Activated naive CD4-positive, alpha-beta T cell treated with anti-CD3 and anti-CD28 coated beads for 36 hours (primary cell): ENCODE measurements at regions not wholly inside any gene's neighbourhood (a gene's known extent, or its start where the extent isn't known, plus 50 kb on each side); places are given as distances from the start of the nearest gene placed in this dataset.
"Not testable (repeated sequence)": the region's sequence is repeated elsewhere in the genome, so short reads cannot be mapped to it uniquely, and the experiment has no call there.

Experiments
- CTCF ChIA-PET: fragments of 350-600 bp; sonication (Branson Sonifier 250); formaldehyde crosslinking; loops from one replicate; lab custom pipeline; 2021; ENCODE audit warnings: antibody characterized with exemption; lab: Charles Lee
- DNase-seq: peaks from one replicate; pipeline ENCODE4 v3.0.0-alpha.2; 2020
- H3K27ac Mint-ChIP-seq: one replicate; pipeline ENCODE4 v1.8.0; 2021; ENCODE audit warnings: mild to moderate bottlenecking, mixed read lengths
- H3K27me3 Mint-ChIP-seq: one replicate; pipeline ENCODE4 v1.8.0; 2021; ENCODE audit warnings: low read depth, mixed read lengths
- H3K36me3 Mint-ChIP-seq: one replicate; pipeline ENCODE4 v1.8.0; 2021; ENCODE audit warnings: low read depth, mixed read lengths
- H3K4me1 Mint-ChIP-seq: one replicate; pipeline ENCODE4 v1.8.0; 2021; ENCODE audit warnings: low read depth, mixed read lengths
- H3K4me3 Mint-ChIP-seq: one replicate; pipeline ENCODE4 v1.8.0; 2021; ENCODE audit warnings: mild to moderate bottlenecking, moderate library complexity, mixed read lengths
- H3K9me3 Mint-ChIP-seq: one replicate; pipeline ENCODE4 v1.8.0; 2021; ENCODE audit warnings: mixed read lengths
- intact Hi-C: fragments of 100-400 bp; cut with micrococcal nuclease; formaldehyde crosslinking; loops from one replicate; pipeline ENCODE4 v1.15.1; 2023

DNA sequence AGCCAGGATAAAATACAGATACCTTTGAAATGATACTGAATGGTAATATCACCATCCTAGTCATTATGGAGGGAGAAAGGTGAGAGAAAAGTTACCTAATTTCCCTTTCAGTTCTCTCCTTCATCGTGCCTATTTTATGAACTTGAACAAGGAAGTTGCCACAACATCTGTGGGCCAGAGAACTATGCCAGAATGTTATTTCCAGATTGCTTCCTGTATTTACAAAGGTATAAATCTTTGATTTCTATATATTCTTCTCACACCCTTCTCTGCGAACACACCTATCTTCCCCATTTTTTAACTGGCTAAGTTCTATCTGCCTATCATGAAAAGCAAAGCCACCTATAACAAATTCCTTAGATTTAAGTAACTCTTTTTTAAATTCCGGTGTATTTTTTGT is 163.6 kb upstream of the GRM7 start:
- Mint-ChIP-seq H3K27me3 (no peaks in the 10 kb centered on the region), H3K9me3 (peaks cover 4% of the 10 kb centered on the region), H3K27ac (no peak overlapping the region), H3K36me3 (no peaks in the 10 kb centered on the region), H3K4me1 (no peaks in the 10 kb centered on the region), H3K4me3 (no peak overlapping the region)
- CTCF ChIA-PET, result no interaction called here
- intact Hi-C loops, result no loop called here
- DNase-seq, result no peak

DNA sequence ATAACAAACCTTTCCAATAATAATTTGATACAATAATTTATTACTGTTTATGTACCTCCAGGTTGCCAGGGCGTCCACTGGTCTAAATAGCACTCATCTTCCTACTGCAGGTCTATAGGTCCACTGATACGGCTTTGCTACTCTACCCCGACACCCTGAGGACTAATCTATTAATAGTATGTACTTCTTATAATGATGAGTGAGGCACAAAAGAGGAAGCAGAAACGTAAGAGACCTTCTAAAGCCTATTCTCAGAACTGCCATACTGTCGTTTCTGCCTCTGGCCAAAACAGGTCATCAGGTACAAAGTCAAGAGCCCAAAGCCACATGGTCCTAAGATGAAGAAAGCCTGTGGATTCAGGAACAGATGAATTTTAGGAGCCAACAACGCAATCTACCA is 163.2 kb upstream of the GRM7 start:
- intact Hi-C loops, result no loop called here
- H3K9me3 Mint-ChIP-seq, result peaks cover 4% of the 10 kb centered on the region
- no peak overlapping the region for H3K4me3 Mint-ChIP-seq
- no peaks in the 10 kb centered on the region for H3K36me3 Mint-ChIP-seq
- CTCF ChIA-PET, result no interaction called here
- DNase-seq, result no peak
- H3K27ac Mint-ChIP-seq, result no peak overlapping the region
- no peaks in the 10 kb centered on the region for H3K27me3 Mint-ChIP-seq
- H3K4me1 Mint-ChIP-seq, result no peaks in the 10 kb centered on the region

DNA sequence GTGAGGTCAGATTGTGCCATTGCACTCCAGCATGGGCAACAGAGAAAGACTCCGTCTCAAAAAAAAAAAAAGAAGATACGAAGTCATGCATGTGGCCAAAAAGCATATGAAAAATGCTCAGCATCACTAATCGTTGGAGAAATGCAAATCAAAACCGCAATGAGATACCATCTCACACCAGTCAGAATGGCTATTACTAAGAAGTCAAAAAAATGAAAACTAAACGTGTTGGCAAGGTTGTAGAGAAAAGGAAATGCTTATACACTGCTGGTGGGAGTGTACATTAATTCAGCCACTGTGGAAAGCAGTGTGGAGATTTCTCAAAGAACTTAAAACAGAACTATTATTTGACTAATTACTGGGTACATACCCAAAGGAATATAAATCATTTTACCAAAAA is 156.1 kb upstream of the GRM7 start:
- CTCF ChIA-PET, H3K4me1 Mint-ChIP-seq, intact Hi-C loops, H3K4me3 Mint-ChIP-seq, H3K36me3 Mint-ChIP-seq, DNase-seq, H3K27me3 Mint-ChIP-seq, H3K27ac Mint-ChIP-seq, H3K9me3 Mint-ChIP-seq: not testable (repeated sequence)

DNA sequence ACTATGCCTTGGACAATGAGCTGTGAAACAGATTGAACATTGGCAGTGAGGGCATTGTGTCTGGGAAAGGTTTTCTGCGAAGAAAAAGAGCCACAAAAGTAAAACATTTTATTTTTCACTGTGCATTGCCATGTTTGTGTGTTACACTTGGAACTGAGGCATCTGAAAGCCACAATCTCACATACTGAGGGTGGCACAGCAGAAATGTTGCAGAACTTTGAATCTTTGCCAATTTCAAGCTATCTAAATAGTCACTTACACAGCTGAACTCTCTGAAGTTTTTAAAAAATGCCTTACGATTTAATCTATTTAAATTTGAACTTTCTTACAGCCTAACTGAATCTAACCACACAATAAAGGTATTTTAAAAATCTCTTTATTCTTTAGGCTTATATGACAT is 154.1 kb upstream of the GRM7 start:
- no peak for DNase-seq
- intact Hi-C loops, result no loop called here
- Mint-ChIP-seq H3K4me1 (no peaks in the 10 kb centered on the region), H3K9me3 (no peaks in the 10 kb centered on the region), H3K27me3 (no peaks in the 10 kb centered on the region), H3K36me3 (no peaks in the 10 kb centered on the region), H3K27ac (no peak overlapping the region), H3K4me3 (no peak overlapping the region)
- CTCF ChIA-PET, result no interaction called here

- Mint-ChIP-seq H3K27me3 (no peaks in the 10 kb centered on the region), H3K9me3 (no peaks in the 10 kb centered on the region), H3K4me1 (no peaks in the 10 kb centered on the region), H3K4me3 (no peak overlapping the region), H3K36me3 (no peaks in the 10 kb centered on the region), H3K27ac (no peak overlapping the region)
- intact Hi-C loops, result no loop called here
- CTCF ChIA-PET, result no interaction called here
- DNase-seq, result no peak
Observed at GRCh38 chr3:6709178-6709577, 151.7 kb upstream of the GRM7 start.

DNA sequence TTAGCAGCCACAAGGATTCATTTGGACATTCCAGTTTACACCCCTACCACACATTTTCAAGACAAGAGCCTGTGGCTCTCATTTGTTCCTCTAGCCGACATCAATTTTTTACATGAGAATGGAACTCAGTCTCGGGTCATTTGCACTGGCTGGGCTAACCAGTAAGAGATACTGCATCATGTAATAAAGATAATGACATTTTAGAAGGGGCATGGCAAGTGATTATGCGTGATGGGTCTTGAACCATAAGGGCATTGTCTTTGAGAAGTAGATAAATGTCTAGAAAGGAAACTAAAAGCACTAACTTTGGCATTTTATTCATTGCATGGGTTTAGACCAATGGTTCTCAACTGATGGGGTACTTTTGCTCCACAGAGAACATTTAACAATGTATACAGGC is 146.0 kb upstream of the GRM7 start:
- intact Hi-C loops, result no loop called here
- no peaks in the 10 kb centered on the region for H3K36me3 Mint-ChIP-seq
- H3K27me3 Mint-ChIP-seq, result no peaks in the 10 kb centered on the region
- H3K9me3 Mint-ChIP-seq, result peaks cover 2% of the 10 kb centered on the region
- no peaks in the 10 kb centered on the region for H3K4me1 Mint-ChIP-seq
- H3K4me3 Mint-ChIP-seq, result no peak overlapping the region
- CTCF ChIA-PET, result interaction anchor here (0.6 kb wide), 1 partner anchor 1994 kb away, joined by 5 read pairs; no protein-coding TSS in a partner anchor
- no peak for DNase-seq
- H3K27ac Mint-ChIP-seq, result no peak overlapping the region

DNA sequence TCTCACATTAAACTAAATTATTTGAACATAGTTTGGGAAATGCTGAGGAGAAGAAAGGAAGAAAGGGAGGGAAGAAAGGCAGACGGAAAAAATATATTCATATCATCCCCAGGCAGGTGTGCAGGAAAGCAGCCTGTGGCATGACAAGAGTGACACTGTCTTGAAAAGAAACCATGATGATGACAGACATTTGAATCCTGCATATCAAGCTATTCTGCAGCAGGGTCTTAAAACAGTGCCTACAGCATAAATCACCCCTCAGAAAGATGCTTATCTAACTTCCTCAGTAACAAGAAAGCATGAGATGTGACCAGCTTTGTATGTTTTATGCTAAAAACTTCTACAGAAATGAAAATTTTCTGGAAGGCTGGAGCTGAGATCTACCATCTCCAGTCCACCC is 144.5 kb upstream of the GRM7 start:
- CTCF ChIA-PET, result no interaction called here
- Mint-ChIP-seq H3K36me3 (no peaks in the 10 kb centered on the region), H3K4me1 (no peaks in the 10 kb centered on the region), H3K27ac (no peak overlapping the region), H3K9me3 (peaks cover 2% of the 10 kb centered on the region), H3K27me3 (no peaks in the 10 kb centered on the region), H3K4me3 (no peak overlapping the region)
- DNase-seq, result no peak
- intact Hi-C loops, result no loop called here

- intact Hi-C loops, result no loop called here
- no peak overlapping the region for H3K27ac Mint-ChIP-seq
- CTCF ChIA-PET, result no interaction called here
Observed at GRCh38 chr3:6717026-6717943, 143.6 kb upstream of the GRM7 start.

DNA sequence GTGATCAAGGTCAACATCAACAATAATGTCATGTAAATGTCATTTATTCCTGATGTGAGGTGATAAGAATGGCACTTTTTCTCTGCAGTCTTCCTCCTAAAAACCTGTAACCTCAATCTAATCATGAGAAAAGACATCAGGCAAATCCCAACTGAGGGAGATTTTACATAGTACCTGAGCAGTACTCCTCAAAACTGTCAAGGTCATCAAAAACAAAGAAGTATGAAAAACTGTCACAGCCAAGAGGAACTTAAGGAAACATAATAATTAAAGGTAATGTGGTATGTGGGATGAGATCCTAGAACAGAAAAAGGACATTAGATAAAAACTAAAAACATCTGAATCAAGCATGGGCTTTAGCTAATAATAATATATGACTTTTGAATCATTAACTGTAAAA is 140.9 kb upstream of the GRM7 start:
- DNase-seq, result no peak
- CTCF ChIA-PET, result no interaction called here
- Mint-ChIP-seq H3K4me1 (no peaks in the 10 kb centered on the region), H3K4me3 (no peak overlapping the region), H3K27ac (no peak overlapping the region), H3K27me3 (no peaks in the 10 kb centered on the region), H3K9me3 (peaks cover 5% of the 10 kb centered on the region), H3K36me3 (no peaks in the 10 kb centered on the region)
- intact Hi-C loops, result no loop called here

More at GRCh38 chr3:6717026-6717943, 143.6 kb upstream of the GRM7 start:
- no peaks in the 10 kb centered on the region for H3K36me3 Mint-ChIP-seq
- no peak for DNase-seq
- H3K9me3 Mint-ChIP-seq, result peaks cover 5% of the 10 kb centered on the region
- no peaks in the 10 kb centered on the region for H3K27me3 Mint-ChIP-seq
- no peak overlapping the region for H3K4me3 Mint-ChIP-seq
- no peaks in the 10 kb centered on the region for H3K4me1 Mint-ChIP-seq

DNA sequence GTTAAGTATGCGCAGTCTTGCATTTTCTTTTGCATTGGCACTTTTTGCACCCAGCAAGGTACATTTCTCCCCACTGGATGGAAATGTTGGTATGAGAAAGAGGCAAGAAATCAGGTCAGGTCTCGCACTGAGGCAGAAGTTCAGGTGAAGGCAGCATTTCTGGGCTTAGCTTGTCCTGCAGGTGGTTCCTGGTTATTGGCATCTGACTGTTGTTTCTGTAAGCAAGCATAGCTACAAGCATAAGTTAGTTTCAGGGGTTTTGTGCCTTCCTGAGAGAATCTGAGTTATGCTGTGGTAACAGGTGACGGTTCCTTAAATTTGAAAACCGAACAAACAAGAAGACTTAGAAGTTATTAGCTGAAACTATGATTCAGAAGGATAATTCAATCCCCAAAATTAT is 139.4 kb upstream of the GRM7 start:
- no peaks in the 10 kb centered on the region for H3K36me3 Mint-ChIP-seq
- no peaks in the 10 kb centered on the region for H3K4me1 Mint-ChIP-seq
- no peak overlapping the region for H3K27ac Mint-ChIP-seq
- H3K4me3 Mint-ChIP-seq, result no peak overlapping the region
- peaks cover 5% of the 10 kb centered on the region for H3K9me3 Mint-ChIP-seq
- intact Hi-C loops, result no loop called here
- no peaks in the 10 kb centered on the region for H3K27me3 Mint-ChIP-seq
- no peak for DNase-seq
- CTCF ChIA-PET, result no interaction called here

GRCh38 chr3:6723205-6723604 is 137.7 kb upstream of the GRM7 start:
- Mint-ChIP-seq H3K4me3 (no peak overlapping the region), H3K4me1 (no peaks in the 10 kb centered on the region), H3K9me3 (peaks cover 6% of the 10 kb centered on the region), H3K36me3 (no peaks in the 10 kb centered on the region), H3K27ac (no peak overlapping the region), H3K27me3 (no peaks in the 10 kb centered on the region)
- no peak for DNase-seq
- CTCF ChIA-PET, result no interaction called here
- intact Hi-C loops, result no loop called here

GRCh38 chr3:6726811-6727210 is 134.1 kb upstream of the GRM7 start:
- DNase-seq, result no peak
- no peaks in the 10 kb centered on the region for H3K27me3 Mint-ChIP-seq
- no peak overlapping the region for H3K27ac Mint-ChIP-seq
- intact Hi-C loops, result no loop called here
- CTCF ChIA-PET, result no interaction called here
- H3K36me3 Mint-ChIP-seq, result no peaks in the 10 kb centered on the region
- H3K4me3 Mint-ChIP-seq, result no peak overlapping the region
- no peaks in the 10 kb centered on the region for H3K4me1 Mint-ChIP-seq
- H3K9me3 Mint-ChIP-seq, result peaks cover 7% of the 10 kb centered on the region

GRCh38 chr3:6732807-6733206 is 128.1 kb upstream of the GRM7 start:
- CTCF ChIA-PET, result no interaction called here
- Mint-ChIP-seq H3K9me3 (peaks cover 8% of the 10 kb centered on the region), H3K4me1 (no peaks in the 10 kb centered on the region), H3K27me3 (no peaks in the 10 kb centered on the region), H3K4me3 (no peak overlapping the region), H3K36me3 (no peaks in the 10 kb centered on the region), H3K27ac (no peak overlapping the region)
- intact Hi-C loops, result no loop called here
- DNase-seq, result no peak
